IMR-90 (cell line): ENCODE measurements at regions not wholly inside any gene's neighbourhood (a gene's known extent, or its start where the extent isn't known, plus 50 kb on each side); places are given as distances from the start of the nearest gene placed in this dataset.

ENCODE experiments used
- ATAC-seq: fragments of 200-7000 bp; cut with Tn5 transposase; 2 replicates; pipeline ENCODE4 v1.9.1; 2020; ENCODE audit warnings: low read depth, mild to moderate bottlenecking, moderate library complexity
- BruUV-seq: library from RNA; stranded (reverse); fragments of 400-500 nt; replicated peaks from 2 replicates; lab custom pipeline; 2021; lab: Mats Ljungman, UMichigan
- CTCF ChIA-PET: fragments of 300-600 bp; formaldehyde crosslinking; extraction: SDS; loops from one replicate; lab custom pipeline; 2021; ENCODE audit warnings: antibody characterized with exemption; lab: Yijun Ruan, JAX
- POLR2A ChIA-PET: fragments of 300-600 bp; sonication (Branson Sonifier 250); formaldehyde crosslinking; loops from one replicate; lab custom pipeline; 2022; ENCODE audit warnings: antibody characterized with exemption; ENCODE audit not compliant: unreplicated experiment; lab: Charles Lee
- DNase-seq: peaks from one replicate; pipeline ENCODE4 v3.0.0; 2013
- H2AFZ ChIP-seq: replicated peaks from 2 replicates; pipeline ENCODE3; 2013; ENCODE audit warnings: low read length, mild to moderate bottlenecking; ENCODE audit not compliant: poor library complexity
- H2AK5ac ChIP-seq: 2 replicates; pipeline ENCODE4 v1.6.1; 2013; ENCODE audit warnings: low read depth, low read length, inconsistent platforms
- H2AK9ac ChIP-seq: replicated peaks from 2 replicates; pipeline ENCODE3; 2013; ENCODE audit warnings: mild to moderate bottlenecking, low read depth, low read length, moderate library complexity; ENCODE audit not compliant: poor library complexity
- H2BK120ac ChIP-seq: 2 replicates; pipeline ENCODE4 v1.6.1; 2013; ENCODE audit warnings: low read depth, low read length, inconsistent platforms
- H2BK15ac ChIP-seq: 3 replicates; pipeline ENCODE4 v1.6.1; 2013; ENCODE audit warnings: low read depth, low read length, inconsistent platforms
- H2BK20ac ChIP-seq: 2 replicates; pipeline ENCODE4 v1.6.1; 2013; ENCODE audit warnings: low read depth, mild to moderate bottlenecking, inconsistent platforms, low read length, moderate library complexity
- H2BK5ac ChIP-seq: 2 replicates; pipeline ENCODE4 v1.6.1; 2013; ENCODE audit warnings: mild to moderate bottlenecking, low read depth, low read length, inconsistent platforms; ENCODE audit not compliant: poor library complexity, severe bottlenecking
- H3K14ac ChIP-seq: replicated peaks from 2 replicates; pipeline ENCODE4 v1.6.1; 2013; ENCODE audit warnings: low read depth, low read length, inconsistent platforms
- H3K18ac ChIP-seq: 2 replicates; pipeline ENCODE4 v1.6.1; 2013; ENCODE audit warnings: low read depth, low read length, control low read depth
- H3K23ac ChIP-seq: 2 replicates; pipeline ENCODE4 v1.6.1; 2013; ENCODE audit warnings: low read depth, low read length, inconsistent platforms
- H3K27ac ChIP-seq: 2 replicates; pipeline ENCODE4 v1.5.1; 2013; ENCODE audit warnings: mild to moderate bottlenecking, control low read depth, low read length; ENCODE audit not compliant: insufficient read depth
- H3K27me3 ChIP-seq: 2 replicates; pipeline ENCODE4 v1.6.1; 2013; ENCODE audit warnings: low read length; ENCODE audit not compliant: control insufficient read depth, insufficient read depth
- H3K36me3 ChIP-seq: 2 replicates; pipeline ENCODE4 v1.6.1; 2013; ENCODE audit warnings: low read length, mixed read lengths; ENCODE audit not compliant: control insufficient read depth, insufficient read depth
- H3K4ac ChIP-seq: 2 replicates; pipeline ENCODE4 v1.6.1; 2013; ENCODE audit warnings: low read depth, low read length, inconsistent platforms
- H3K4me1 ChIP-seq: 2 replicates; pipeline ENCODE4 v1.6.1; 2013; ENCODE audit warnings: low read length, mixed read lengths; ENCODE audit not compliant: control insufficient read depth, insufficient read depth
- H3K4me2 ChIP-seq: 2 replicates; pipeline ENCODE4 v1.6.1; 2013; ENCODE audit warnings: low read depth, mild to moderate bottlenecking, control low read depth, low read length, moderate library complexity
- H3K4me3 ChIP-seq: 2 replicates; pipeline ENCODE4 v1.5.1; 2013; ENCODE audit warnings: low read depth, mild to moderate bottlenecking, control low read depth, low read length, moderate library complexity; ENCODE audit not compliant: insufficient read depth
- H3K56ac ChIP-seq: 2 replicates; pipeline ENCODE4 v1.6.1; 2013; ENCODE audit warnings: low read length, inconsistent platforms; ENCODE audit not compliant: insufficient read depth; ENCODE audit errors: extremely low read depth
- H3K79me1 ChIP-seq, 2 experiments: 2 replicates each; pipeline ENCODE4 v1.6.1; 2013; ENCODE audit warnings: low read length in 2 of 2, inconsistent platforms in 1 of 2, low read depth in 1 of 2
- H3K9ac ChIP-seq: 2 replicates; pipeline ENCODE4 v1.6.1; 2013; ENCODE audit warnings: low read depth, low read length, control low read depth
- H3K9me1 ChIP-seq: 2 replicates; pipeline ENCODE4 v1.6.1; 2013; ENCODE audit warnings: low read length, inconsistent platforms; ENCODE audit not compliant: insufficient read depth
- H3K9me3 ChIP-seq: 2 replicates; pipeline ENCODE4 v1.6.1; 2013; ENCODE audit warnings: low read length; ENCODE audit not compliant: control insufficient read depth, insufficient read depth
- H4K20me1 ChIP-seq: 2 replicates; pipeline ENCODE4 v1.6.1; 2013; ENCODE audit warnings: low read length, inconsistent platforms; ENCODE audit not compliant: insufficient read depth
- H4K5ac ChIP-seq: 2 replicates; pipeline ENCODE4 v1.6.1; 2013; ENCODE audit warnings: mild to moderate bottlenecking, low read depth, low read length, control low read depth
- H4K8ac ChIP-seq, 2 experiments: 2 replicates each; pipeline ENCODE4 v1.6.1; 2013; ENCODE audit warnings: low read depth in 2 of 2, low read length in 2 of 2, control low read depth in 1 of 2, inconsistent platforms in 1 of 2
- H4K91ac ChIP-seq: 2 replicates; pipeline ENCODE4 v1.6.1; 2013; ENCODE audit warnings: low read depth, low read length, inconsistent platforms; ENCODE audit not compliant: insufficient read depth
- MXI1 ChIP-seq: IDR thresholded peaks from 2 replicates; pipeline ENCODE4 v1.6.1; 2012; ENCODE audit warnings: low read depth, mild to moderate bottlenecking, low read length, moderate library complexity, borderline replicate concordance
- WGBS, 2 experiments: methylation state at CpG; one replicate each; pipeline versions ENCODE4 v1.1.5 to v1.1.7; 2013; ENCODE audit warnings: missing lambda C conversion rate in 2 of 2; ENCODE audit not compliant: insufficient read length in 1 of 2; ENCODE audit errors: extremely low coverage in 2 of 2; 5-methylcytosine and 5-hydroxymethylcytosine counted together
- dilution Hi-C: fragments of 300-500 bp; cut with HindIII; formaldehyde crosslinking; loops from one replicate; pipeline ENCODE4 v1.14.3; 2018; ENCODE audit warnings: low sequenced_read_pairs; ENCODE audit not compliant: unreplicated experiment
- in situ Hi-C: fragments of 300-500 bp; cut with MboI; formaldehyde crosslinking; loops from 3 replicates; pipeline ENCODE4 v1.14.3; 2019; ENCODE audit warnings: low sequenced_read_pairs, inconsistent platforms, mixed read lengths
- intact Hi-C: fragments of 100-400 bp; cut with micrococcal nuclease; formaldehyde crosslinking; loops from 2 replicates; pipeline ENCODE4 v1.10.0; 2022

DNA sequence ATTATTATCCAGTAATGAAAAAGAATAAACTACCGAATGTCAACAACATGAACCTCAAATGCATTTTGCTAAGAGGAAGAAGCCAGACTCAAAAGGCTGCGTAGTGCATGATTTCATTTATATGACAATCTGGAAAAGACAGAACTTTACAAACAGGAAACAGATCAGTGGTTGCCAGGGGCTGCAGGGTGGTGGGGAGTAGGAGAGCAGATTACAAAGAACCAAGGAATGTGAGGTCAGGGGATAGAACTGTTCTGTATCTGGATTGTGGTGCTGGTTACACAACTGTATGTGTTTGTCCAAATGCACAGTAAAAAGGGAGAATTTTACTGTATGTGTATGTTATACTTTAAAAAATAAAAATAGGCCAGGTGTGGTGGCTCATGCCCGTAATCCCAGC is 89.7 kb upstream of the MYL2 start:
- POLR2A ChIA-PET, result no interaction called here

More for the DNA sequence above, 89.7 kb upstream of the MYL2 start:
- Histone ChIP-seq H3K14ac (no peak overlapping the region), H4K5ac (no peak overlapping the region), H2AK9ac (no peak overlapping the region), H3K9me3 (no peaks in the 10 kb centered on the region), H2AFZ (no peak overlapping the region), H4K20me1 (no peaks in the 10 kb centered on the region), H3K4me3 (no peak overlapping the region), H2AK5ac (no peak overlapping the region), H4K8ac (no peak overlapping the region), H3K56ac (no peak overlapping the region), H2BK5ac (no peak overlapping the region), H2BK120ac (no peak overlapping the region), H2BK20ac (no peak overlapping the region), H3K27ac (no peak overlapping the region), H3K9ac (no peak overlapping the region), H3K4me1 (no peaks in the 10 kb centered on the region), H3K23ac (no peak overlapping the region), H3K36me3 (no peaks in the 10 kb centered on the region), H3K4ac (no peak overlapping the region), H3K27me3 (no peaks in the 10 kb centered on the region), H3K9me1 (no peaks in the 10 kb centered on the region), H3K18ac (no peak overlapping the region), H3K4me2 (no peak overlapping the region), H4K91ac (no peak overlapping the region), H3K79me1 (no peaks in the 10 kb centered on the region), H2BK15ac (no peak overlapping the region)
- no peak for TF ChIP-seq MXI1
- ATAC-seq (no peak), DNase-seq (no peak)
- WGBS, 2 experiments, result no CpG with 5 or more reads among the region's 3 CpGs
- CTCF ChIA-PET, result no interaction called here
- intact Hi-C loops (no loop called here), in situ Hi-C loops (no loop called here), dilution Hi-C loops (no loop called here)
- no TSS peak for BruUV-seq
